Pulmonary artery endothelial cell (primary cell): ENCODE measurements at regions not wholly inside any gene's neighbourhood (a gene's known extent, or its start where the extent isn't known, plus 50 kb on each side); places are given as distances from the start of the nearest gene placed in this dataset.
"Not testable (repeated sequence)": the region's sequence is repeated elsewhere in the genome, so short reads cannot be mapped to it uniquely, and the experiment has no call there.

ENCODE experiments used
- DNase-seq: peaks from one replicate; pipeline ENCODE4 v3.0.0-alpha.2; 2011; ENCODE audit warnings: low read depth, low spot score

GRCh38 chr14:85829601-85830000, 299.7 kb downstream of the FLRT2 start:
- not testable (repeated sequence) for DNase-seq

- DNase-seq, result no peak
Observed at GRCh38 chr14:85824526-85824925, 294.6 kb downstream of the FLRT2 start.

- no peak for DNase-seq
Observed at GRCh38 chr14:85822236-85822635, 292.3 kb downstream of the FLRT2 start.

- DNase-seq, result no peak
Observed at GRCh38 chr14:85817430-85817829, 287.5 kb downstream of the FLRT2 start.

- DNase-seq, result no peak
Observed at GRCh38 chr14:85813040-85813439, 283.1 kb downstream of the FLRT2 start.

GRCh38 chr14:85811340-85811739, 281.4 kb downstream of the FLRT2 start:
- no peak for DNase-seq

- DNase-seq, result no peak
Observed at GRCh38 chr14:85799668-85800067, 269.7 kb downstream of the FLRT2 start.

GRCh38 chr14:85798856-85799255, 268.9 kb downstream of the FLRT2 start:
- DNase-seq, result no peak

GRCh38 chr14:85793533-85793932, 263.6 kb downstream of the FLRT2 start:
- DNase-seq, result no peak

- DNase-seq, result no peak
Observed at GRCh38 chr14:85789506-85789905, 259.6 kb downstream of the FLRT2 start.

- no peak for DNase-seq
Observed at GRCh38 chr14:85788470-85789233, 258.7 kb downstream of the FLRT2 start.

GRCh38 chr14:85766295-85766694, 236.4 kb downstream of the FLRT2 start:
- no peak for DNase-seq

GRCh38 chr14:85764822-85765221, 234.9 kb downstream of the FLRT2 start:
- no peak for DNase-seq

- DNase-seq, result no peak
Observed at GRCh38 chr14:85762526-85762925, 232.6 kb downstream of the FLRT2 start.

GRCh38 chr14:85752175-85752574, 222.2 kb downstream of the FLRT2 start:
- peak; percentile 10 for DNase-seq

GRCh38 chr14:85744573-85744972, 214.6 kb downstream of the FLRT2 start:
- DNase-seq, result no peak

- DNase-seq, result no peak
Observed at GRCh38 chr14:85732031-85732430, 202.1 kb downstream of the FLRT2 start.

- DNase-seq, result no peak
Observed at GRCh38 chr14:85731186-85731585, 201.2 kb downstream of the FLRT2 start.

GRCh38 chr14:85728476-85729065, 198.6 kb downstream of the FLRT2 start:
- DNase-seq, result no peak

- no peak for DNase-seq
Observed at GRCh38 chr14:85714069-85714468, 184.1 kb downstream of the FLRT2 start.

- DNase-seq, result no peak
Observed at GRCh38 chr14:85711620-85712019, 181.7 kb downstream of the FLRT2 start.
